ENCODE measurements at regions not wholly inside any gene's neighbourhood (a gene's known extent, or its start where the extent isn't known, plus 50 kb on each side); places are given as distances from the start of the nearest gene placed in this dataset.

DNA sequence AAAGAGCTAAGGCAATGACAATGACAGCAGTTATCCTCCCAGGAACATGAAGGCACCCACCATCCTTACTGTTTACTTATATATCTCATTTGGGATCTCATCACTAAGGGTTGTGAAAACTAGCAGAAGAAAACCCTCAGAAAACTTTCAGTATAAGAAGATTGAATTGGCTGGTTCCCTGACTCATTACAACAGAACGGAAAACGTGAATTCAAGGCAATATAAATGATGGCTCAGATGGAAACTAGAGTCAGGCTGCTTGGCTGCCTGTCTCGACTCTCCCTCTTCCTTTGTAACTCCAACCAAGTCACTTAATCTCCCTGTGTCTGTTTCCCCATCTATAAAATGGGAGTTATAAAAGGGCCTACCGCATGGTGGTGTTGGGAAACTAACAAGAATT is 387.1 kb upstream of the JARID2 start:
- Mint-ChIP-seq H3K4me3 (no peak overlapping the region), H3K27me3 (ENCODE audit: low read depth) (no peaks in the 10 kb centered on the region), H3K36me3 (ENCODE audit: insufficient read depth in 1 of 3, low read depth in 3 of 3) (no peaks in the 10 kb centered on the region; a peak in 3 of 7 replicates), H3K27ac (no peak overlapping the region), H3K4me1 (peaks cover 44 to 45% of the 10 kb centered on the region in 2 experiments), H3K9me3 (no peaks in the 10 kb centered on the region)
- Histone ChIP-seq H3K18ac (ENCODE audit: insufficient read length, low read depth, low read length) (no peak overlapping the region), H3K9me3 (ENCODE audit: control insufficient read depth, low read depth, low read length) (no peaks in the 10 kb centered on the region), H3K4ac (ENCODE audit: low read depth, low read length) (no peak overlapping the region), H3K56ac (ENCODE audit: insufficient read length, low read depth, low read length) (no peak overlapping the region), H3K14ac (ENCODE audit: insufficient read depth, low read length) (no peak overlapping the region), H4K20me1 (ENCODE audit: control insufficient read depth, insufficient read depth, insufficient read length) (no peaks in the 10 kb centered on the region), H3K27me3 (ENCODE audit: insufficient read depth, low read length) (no peaks in the 10 kb centered on the region), H2BK12ac (ENCODE audit: insufficient read length, low read depth, low read length) (no peak overlapping the region), H3K79me1 (ENCODE audit: insufficient read depth, low read depth, low read length, poor library complexity, severe bottlenecking) (no peaks in the 10 kb centered on the region), H2BK5ac (ENCODE audit: insufficient read length, low read length) (no peak overlapping the region), H3K4me2 (ENCODE audit: insufficient read depth, insufficient read length, low read length) (no peak overlapping the region), H3K79me2 (ENCODE audit: insufficient read depth, low read length) (no peaks in the 10 kb centered on the region), H2BK120ac (ENCODE audit: low read depth, low read length, poor library complexity, severe bottlenecking) (no peak overlapping the region), H4K5ac (ENCODE audit: insufficient read length, low read depth, low read length) (no peak overlapping the region), H3K27ac (ENCODE audit: insufficient read length, low read depth, low read length) (no peak overlapping the region), H2BK15ac (ENCODE audit: low read depth, low read length) (no peak overlapping the region), H2BK20ac (ENCODE audit: low read depth, low read length, poor library complexity, severe bottlenecking) (no peak overlapping the region), H3K9ac (ENCODE audit: extremely low read depth, insufficient read length, low read length) (no peak overlapping the region), H4K91ac (ENCODE audit: insufficient read length, low read depth, low read length) (no peak overlapping the region), H3K23ac (ENCODE audit: insufficient read length, low read depth, low read length) (no peak overlapping the region), H3K23me2 (ENCODE audit: insufficient read length, low read depth, low read length, poor library complexity, severe bottlenecking) (no peaks in the 10 kb centered on the region), H3T11ph (ENCODE audit: low read length) (no peak overlapping the region), H2AFZ (ENCODE audit: low read length) (no peak overlapping the region), H2AK5ac (ENCODE audit: insufficient read length, low read length) (no peak overlapping the region), H3K4me1 (ENCODE audit: insufficient read depth, low read length) (peaks cover 11% of the 10 kb centered on the region), H4K8ac (replicated peaks; ENCODE audit: insufficient read length, low read depth, low read length) (no peak overlapping the region)
- DNase-seq, result no peak
- WGBS (ENCODE audit: extremely low coverage, insufficient read length, low lambda C conversion rate), result no CpG with 5 or more reads among the region's 4 CpGs
- no peak for TF ChIP-seq CTCF (conservative IDR thresholded peaks at IDR 0.05)
